Adrenal gland (tissue), 9 donors: ENCODE measurements at regions not wholly inside any gene's neighbourhood (a gene's known extent, or its start where the extent isn't known, plus 50 kb on each side); places are given as distances from the start of the nearest gene placed in this dataset.
A peak's percentile ranks its signal among the peaks of the same experiment; 100 is the strongest.

Source experiments
- DNase-seq, 7 donors: peaks; one replicate each; pipeline ENCODE4 v3.0.0-alpha.2; 2019 to 2020
- H3K27ac ChIP-seq, 5 donors: fragments of 200-600 bp; sonication (generic) in 4 of 5; 1 replicate in 3 of 5; 2 replicates in 2 of 5; pipeline versions ENCODE4 v1.5.1 to v1.8.0; 2016 to 2020; ENCODE audit warnings: mild to moderate bottlenecking in 1 of 5
- H3K27me3 ChIP-seq: fragments of 200-600 bp; 2 replicates; pipeline ENCODE4 v1.8.0; 2021
- H3K36me3 ChIP-seq, 2 donors: fragments of 200-600 bp; replicated peaks in 1 of 2; 1 replicate in 1 of 2; 2 replicates in 1 of 2; pipeline versions ENCODE4 v1.5.1 to v1.8.0; 2018 to 2022
- H3K4me1 ChIP-seq, 2 donors: fragments of 200-600 bp; replicated peaks in 1 of 2; 1 replicate in 1 of 2; 2 replicates in 1 of 2; pipeline versions ENCODE4 v1.5.1 to v1.8.0; 2018 to 2021
- H3K4me3 ChIP-seq, 4 donors: fragments of 200-600 bp; sonication (generic) in 3 of 4; one replicate each; pipeline ENCODE4 v1.5.1; 2016 to 2018
- H3K9me3 ChIP-seq, 3 donors: fragments of 200-600 bp; sonication (generic) in 1 of 3; replicated peaks in 1 of 3; 1 replicate in 2 of 3; 2 replicates in 1 of 3; pipeline versions ENCODE4 v1.5.1 to v1.8.0; 2016 to 2021
- CTCF ChIP-seq, 6 experiments: fragments of 450-650 bp in 4 of 6; fragments of 200-600 bp in 2 of 6; sonication (generic) in 1 of 6; IDR thresholded peaks; 1 replicate in 5 of 6; 2 replicates in 1 of 6; pipeline versions ENCODE4 v1.5.1 to v1.8.0; 2016 to 2021; ENCODE audit warnings: antibody characterized with exemption in 6 of 6, mild to moderate bottlenecking in 2 of 6, moderate library complexity in 1 of 6
- POLR2A ChIP-seq, 2 donors: fragments of 450-650 bp; IDR thresholded peaks; one replicate each; pipeline ENCODE4 v1.6.1; 2017; ENCODE audit warnings: antibody characterized with exemption in 2 of 2, mild to moderate bottlenecking in 2 of 2, moderate library complexity in 1 of 2
- WGBS, 4 donors: extraction: QIAGEN DNeasy Blood & Tissue Kit in 2 of 4; methylation state at CpG; one replicate each; pipeline versions ENCODE4 v1.1.5 to v1.1.7; 2013 to 2017; 5-methylcytosine and 5-hydroxymethylcytosine counted together
- intact Hi-C, 2 donors: fragments of 100-400 bp; cut with DNase I; formaldehyde crosslinking; loops; one replicate each; pipeline versions ENCODE4 v1.14.1 to v1.15.0; 2022 to 2023
- donor health status: healthy with polysubstance abuse.
- donor health status: Bipolar disorder and iron deficiency.
- donor health status: DM: yes; HTN: yes; CAD: no.
- donor health status: DM: no; HTN: no; CAD: no.
- donor health status: DM: no; HTN: no; CAD: no.

GRCh38 chr2:129892360-129892759 is 87.1 kb upstream of the RAB6C start:
- Histone ChIP-seq H3K4me1 (no peaks in the 10 kb centered on the region), H3K27ac (no peak overlapping the region), H3K4me3 (no peak overlapping the region), H3K9me3 (no peaks in the 10 kb centered on the region), H3K27me3 (no peaks in the 10 kb centered on the region), H3K36me3 (no peaks in the 10 kb centered on the region)
- intact Hi-C loops: no loop called here
- peak in 1 of 7 donors; percentile 34 for DNase-seq
- WGBS, 4 donors: 86 to 96% (median 91%) methylated on average over 5 to 9 of the region's 9 CpGs
- TF ChIP-seq POLR2A (IDR thresholded peaks at IDR 0.05) (no peak), CTCF (IDR thresholded peaks at IDR 0.05) (no peak)

GRCh38 chr2:129892773-129893172 is 86.7 kb upstream of the RAB6C start:
- no peaks in the 10 kb centered on the region for H3K36me3 ChIP-seq
- DNase-seq: no peak
- no peak overlapping the region for H3K4me3 ChIP-seq
- intact Hi-C loops: no loop called here
- TF ChIP-seq CTCF (IDR thresholded peaks at IDR 0.05) (no peak), POLR2A (IDR thresholded peaks at IDR 0.05) (no peak)
- 89 to 94% (median 90%) methylated on average over 6 of the region's 6 CpGs for WGBS, 4 donors
- H3K27me3 ChIP-seq: no peaks in the 10 kb centered on the region
- no peaks in the 10 kb centered on the region for H3K9me3 ChIP-seq
- H3K27ac ChIP-seq: no peak overlapping the region
- H3K4me1 ChIP-seq: no peaks in the 10 kb centered on the region

GRCh38 chr2:129893244-129893643 is 86.2 kb upstream of the RAB6C start:
- Histone ChIP-seq H3K27me3 (no peaks in the 10 kb centered on the region), H3K9me3 (no peaks in the 10 kb centered on the region), H3K36me3 (no peaks in the 10 kb centered on the region), H3K4me1 (no peaks in the 10 kb centered on the region), H3K27ac (no peak overlapping the region), H3K4me3 (no peak overlapping the region)
- intact Hi-C loops: no loop called here
- 74 to 80% (median 79%) methylated on average over 8 of the region's 8 CpGs for WGBS, 4 donors
- no peak for TF ChIP-seq POLR2A (IDR thresholded peaks at IDR 0.05)
- no peak for TF ChIP-seq CTCF (IDR thresholded peaks at IDR 0.05)
- peak in 1 of 7 donors; percentile 9 for DNase-seq

GRCh38 chr2:129894616-129895015 is 84.8 kb upstream of the RAB6C start:
- WGBS, 4 donors: 84 to 89% (median 85%) methylated on average over 7 to 8 of the region's 8 CpGs
- Histone ChIP-seq H3K27ac (no peak overlapping the region), H3K27me3 (no peaks in the 10 kb centered on the region), H3K4me1 (no peaks in the 10 kb centered on the region), H3K4me3 (no peak overlapping the region), H3K9me3 (no peaks in the 10 kb centered on the region), H3K36me3 (no peaks in the 10 kb centered on the region)
- intact Hi-C loops: no loop called here
- TF ChIP-seq CTCF (IDR thresholded peaks at IDR 0.05) (no peak), POLR2A (IDR thresholded peaks at IDR 0.05) (no peak)
- peak in 1 of 7 donors; percentile 6 for DNase-seq
